ENCODE measurements at regions not wholly inside any gene's neighbourhood (a gene's known extent, or its start where the extent isn't known, plus 50 kb on each side); places are given as distances from the start of the nearest gene placed in this dataset.

DNA sequence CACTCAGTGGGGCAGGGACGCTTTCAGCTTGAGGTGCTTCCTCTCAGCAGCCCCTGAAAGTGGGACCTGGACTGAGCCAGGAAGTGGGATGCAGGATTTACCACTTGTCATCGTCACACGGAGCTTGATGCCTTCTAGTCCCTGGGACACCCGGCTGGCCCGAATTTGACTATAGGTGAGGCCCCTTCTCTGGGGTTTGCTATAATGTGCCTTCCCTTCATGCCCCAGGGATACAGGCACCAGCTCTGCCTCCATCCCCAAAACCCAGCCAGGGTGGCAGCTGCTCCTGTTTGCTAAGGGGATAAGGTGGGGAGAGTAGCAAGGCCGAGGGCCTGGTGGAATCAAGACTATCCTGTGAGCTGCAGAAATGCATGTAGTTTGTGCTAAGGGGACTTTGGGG is 235.0 kb downstream of the GLRX3 start:
- DNase-seq (ENCODE audit: low read depth): no peak

DNA sequence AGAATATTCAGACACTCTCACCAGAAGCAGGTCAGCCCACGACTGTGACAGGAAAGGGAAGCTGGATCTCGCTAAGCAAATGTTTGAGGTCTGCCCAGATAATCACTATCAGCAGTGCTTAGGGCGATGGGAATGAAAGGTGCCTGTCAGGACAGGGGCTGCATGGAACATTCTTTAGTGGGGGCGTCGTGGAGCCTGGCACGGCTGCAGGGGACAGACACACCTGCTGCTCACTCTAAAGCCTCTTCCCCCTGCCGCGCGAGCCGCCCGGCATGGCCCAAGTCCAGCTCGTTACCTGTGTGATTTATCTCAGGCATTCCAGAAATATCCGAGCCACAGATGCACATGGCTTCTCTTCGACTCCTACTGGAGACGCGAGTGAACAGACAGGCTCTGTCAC is 235.5 kb downstream of the GLRX3 start:
- no peak for DNase-seq (ENCODE audit: low read depth)

DNA sequence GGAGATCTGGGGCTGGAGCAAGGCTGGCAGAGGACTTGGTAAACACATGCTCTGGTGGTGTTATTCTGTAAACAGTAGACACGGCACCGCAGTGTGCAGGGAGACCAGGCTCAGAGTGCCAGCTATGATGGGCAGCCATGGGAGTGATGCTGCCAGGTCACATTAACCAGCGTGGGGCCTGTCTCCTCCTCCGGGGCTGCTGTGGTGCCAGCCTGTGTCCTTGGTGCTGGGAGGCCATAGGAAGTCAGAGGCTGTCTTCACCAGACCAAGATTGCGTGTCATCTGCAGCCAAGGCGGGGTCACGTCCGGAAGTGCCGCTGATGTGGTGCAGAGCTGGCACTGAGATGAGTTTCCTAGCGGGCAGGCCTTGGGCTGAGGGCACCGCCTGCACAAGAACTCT is 236.0 kb downstream of the GLRX3 start:
- DNase-seq (ENCODE audit: low read depth): no peak

DNA sequence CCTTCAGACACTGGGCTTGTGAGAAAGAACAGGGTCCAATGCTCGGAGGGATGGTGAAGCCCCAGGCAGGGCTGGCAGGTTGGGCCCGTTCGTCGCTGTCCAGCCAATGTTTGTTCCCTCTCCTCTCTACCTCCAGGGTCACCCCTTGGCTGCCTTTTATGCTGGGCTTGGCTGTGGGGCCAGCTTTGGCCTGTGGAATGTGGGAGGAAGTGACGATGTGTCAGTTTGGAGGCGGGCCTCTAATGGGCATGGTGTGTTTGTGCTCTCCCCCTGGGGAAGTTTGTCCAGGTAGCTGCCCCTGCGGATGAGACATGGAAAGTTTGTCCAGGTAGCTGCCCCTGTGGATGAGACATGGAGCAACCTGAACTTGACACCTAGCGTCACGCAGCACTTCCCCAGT is 236.7 kb downstream of the GLRX3 start:
- no peak for DNase-seq (ENCODE audit: low read depth)

DNA sequence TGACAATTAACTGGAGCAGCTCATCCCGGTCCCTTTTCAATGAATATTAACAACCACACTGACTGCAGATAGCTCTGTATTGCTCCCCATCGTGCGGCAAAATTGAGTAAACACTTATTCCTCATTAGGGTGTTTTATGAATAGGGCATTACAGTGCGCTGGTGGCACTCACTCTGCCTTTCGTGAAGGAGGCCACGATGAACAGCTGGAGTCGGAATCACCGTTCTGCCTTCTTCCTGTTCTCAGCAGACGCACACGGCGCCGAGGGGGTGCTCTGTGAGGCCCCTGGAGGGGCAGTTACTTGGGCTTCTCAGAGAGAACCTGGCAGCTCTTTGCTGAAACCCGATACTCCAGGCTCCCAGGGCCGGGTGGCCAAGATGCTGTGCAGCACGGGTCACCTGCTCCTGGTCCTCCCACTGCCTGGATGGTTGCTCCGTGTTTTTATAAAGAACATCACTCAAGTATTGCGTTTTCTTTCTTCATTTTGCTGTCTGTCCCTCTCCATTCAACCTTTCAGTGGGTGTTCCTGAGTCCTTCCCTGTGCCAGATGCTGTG is 241.9 kb downstream of the GLRX3 start:
- DNase-seq (ENCODE audit: low read depth): no peak

DNA sequence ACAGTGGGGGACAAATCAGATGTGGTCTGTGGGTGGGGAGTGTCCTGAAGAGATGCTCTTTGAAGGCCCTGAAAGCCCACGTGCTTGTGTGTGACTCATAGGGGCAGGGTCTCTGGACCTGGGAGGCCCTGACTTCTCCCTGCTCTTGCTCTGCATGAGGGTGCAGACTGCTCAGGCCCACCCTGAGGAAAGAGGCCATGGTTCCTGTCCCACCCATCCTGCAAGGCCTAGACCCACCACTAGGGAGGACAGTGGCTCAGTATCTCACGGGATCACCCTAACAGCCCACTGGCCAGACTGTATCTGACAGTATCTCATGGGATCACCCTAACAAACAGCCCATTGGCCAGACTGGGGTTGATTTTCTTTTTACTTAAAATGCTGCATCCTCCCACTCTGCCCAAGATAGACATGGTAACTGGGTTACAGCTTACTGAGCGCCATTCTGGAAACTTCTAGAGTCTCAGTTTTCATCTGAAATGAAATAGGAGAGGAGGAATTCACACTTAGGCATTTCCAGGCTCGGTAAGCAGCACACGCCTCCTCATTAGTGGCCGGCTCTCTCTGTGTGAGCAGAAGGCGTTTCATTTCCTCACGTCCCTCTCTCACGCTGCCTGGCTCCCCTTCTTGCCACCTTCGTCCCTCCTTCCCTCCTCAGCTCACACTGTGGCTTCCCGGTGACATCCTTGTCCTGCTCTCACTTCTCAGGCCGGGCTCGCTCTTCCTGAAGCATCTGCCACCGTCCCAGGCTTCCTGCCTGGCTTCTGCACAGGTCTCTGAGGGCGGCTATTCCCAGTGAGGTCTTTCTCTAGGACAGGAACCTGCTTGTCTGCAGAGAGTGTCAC is 242.6 kb downstream of the GLRX3 start:
- no peak for DNase-seq (ENCODE audit: low read depth)

DNA sequence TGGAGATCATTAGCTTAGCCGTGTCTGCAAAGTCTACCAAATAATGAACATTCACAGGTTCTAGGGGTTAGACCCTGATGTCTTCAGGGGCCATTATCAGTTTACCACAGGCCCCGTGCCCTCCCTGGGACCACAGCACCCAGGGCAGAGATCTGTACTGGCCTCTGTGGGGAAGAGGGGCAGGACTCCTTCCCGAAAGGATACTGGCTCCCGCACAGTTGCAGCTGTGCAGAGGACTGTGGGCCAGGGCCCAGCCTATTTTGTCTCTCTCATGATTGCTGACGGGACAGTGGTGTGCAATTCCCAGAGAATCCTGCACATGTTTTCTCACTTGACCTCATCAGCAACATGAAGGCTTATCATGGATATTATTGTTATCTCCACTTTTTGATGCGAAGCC is 243.9 kb downstream of the GLRX3 start:
- DNase-seq (ENCODE audit: low read depth): no peak

DNA sequence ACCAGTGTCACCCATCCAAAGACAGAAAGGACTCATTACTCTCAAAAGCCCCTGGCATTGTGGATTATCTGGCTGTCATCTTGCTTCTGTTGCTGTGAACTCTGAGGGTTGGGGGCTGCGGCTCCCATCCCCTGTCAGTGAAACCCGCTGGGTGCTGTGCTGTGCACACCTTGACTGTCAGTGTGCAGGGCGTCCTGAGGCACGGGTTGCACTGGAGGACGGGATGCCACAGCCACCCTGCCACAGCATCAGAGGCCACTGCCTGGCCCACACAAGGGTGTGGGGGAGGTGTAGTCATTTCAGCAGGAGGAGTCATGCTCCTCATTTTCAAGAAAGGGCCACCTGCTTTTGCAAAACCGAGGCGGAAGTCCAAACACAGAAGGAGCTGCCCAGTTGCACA is 245.8 kb downstream of the GLRX3 start:
- no peak for DNase-seq (ENCODE audit: low read depth)

DNA sequence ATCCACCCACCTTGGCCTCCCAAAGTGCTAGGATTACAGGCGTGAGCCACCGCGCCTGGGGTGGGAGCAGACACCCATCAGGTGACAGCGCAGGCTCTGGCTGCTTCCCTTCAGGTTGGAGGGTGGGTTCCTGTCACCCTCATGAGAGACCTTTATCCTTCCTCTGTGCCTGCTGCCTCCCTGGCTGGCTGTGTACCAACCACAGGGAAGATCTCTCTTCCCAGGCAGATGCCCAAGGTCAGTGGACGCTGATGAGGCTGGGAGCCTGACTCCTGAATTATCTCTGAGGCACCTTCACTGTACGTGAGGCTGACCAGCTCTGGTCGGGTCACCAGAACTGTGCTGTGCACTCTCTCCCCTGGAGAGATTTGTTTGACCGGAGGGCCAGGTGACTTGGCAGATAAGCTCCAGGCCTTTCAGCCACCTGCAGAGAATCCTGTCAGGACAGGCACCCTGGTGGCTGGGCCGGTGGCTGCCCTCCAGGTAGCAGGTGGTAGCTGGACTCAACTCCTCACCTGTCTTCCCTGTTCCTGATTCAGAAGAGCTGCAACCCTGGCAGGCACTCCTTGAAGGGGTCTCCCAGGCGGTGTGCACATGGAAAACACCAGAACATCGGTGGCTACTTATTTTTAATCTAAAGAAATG is 251.9 kb downstream of the GLRX3 start:
- no peak for DNase-seq (ENCODE audit: low read depth)

DNA sequence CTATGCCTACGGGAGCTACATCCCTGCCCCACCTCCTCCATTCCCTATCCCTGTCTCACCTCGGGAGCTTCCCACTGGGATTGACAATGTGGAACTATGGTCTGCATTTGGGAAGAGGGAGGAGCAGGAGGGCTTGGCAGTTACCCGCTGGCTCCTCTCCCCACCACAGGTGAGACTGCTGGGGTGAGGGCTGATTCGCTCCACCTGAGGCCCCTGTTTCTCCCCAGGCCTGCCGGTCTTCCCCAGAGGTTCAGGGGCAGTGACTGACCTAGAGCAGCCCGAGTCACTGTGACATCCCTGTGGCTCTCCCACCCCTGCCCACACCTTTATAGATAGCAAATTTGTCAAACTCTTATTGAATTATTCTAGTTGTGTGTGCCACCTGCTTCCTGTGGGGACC is 252.6 kb downstream of the GLRX3 start:
- DNase-seq (ENCODE audit: low read depth): no peak

DNA sequence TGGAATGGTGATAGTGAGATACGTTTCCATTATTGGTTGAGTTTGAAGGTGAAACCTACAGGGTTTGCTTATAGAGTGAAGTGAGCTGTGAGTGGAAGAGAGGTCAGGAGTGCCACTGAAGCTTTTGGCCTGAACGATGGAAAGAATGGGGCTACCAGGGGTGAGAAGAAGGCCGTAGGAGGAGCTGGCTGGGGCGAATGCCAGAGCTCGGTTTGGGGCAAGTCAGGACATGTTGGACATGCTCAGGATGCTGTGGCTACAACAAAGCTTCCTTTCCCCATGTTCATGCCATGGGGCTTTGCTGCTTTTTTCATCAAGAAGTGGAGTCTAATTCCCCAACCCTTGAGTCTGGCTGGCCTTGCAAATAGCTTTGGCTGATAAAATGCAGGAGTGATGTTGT is 253.7 kb downstream of the GLRX3 start:
- DNase-seq (ENCODE audit: low read depth): no peak

DNA sequence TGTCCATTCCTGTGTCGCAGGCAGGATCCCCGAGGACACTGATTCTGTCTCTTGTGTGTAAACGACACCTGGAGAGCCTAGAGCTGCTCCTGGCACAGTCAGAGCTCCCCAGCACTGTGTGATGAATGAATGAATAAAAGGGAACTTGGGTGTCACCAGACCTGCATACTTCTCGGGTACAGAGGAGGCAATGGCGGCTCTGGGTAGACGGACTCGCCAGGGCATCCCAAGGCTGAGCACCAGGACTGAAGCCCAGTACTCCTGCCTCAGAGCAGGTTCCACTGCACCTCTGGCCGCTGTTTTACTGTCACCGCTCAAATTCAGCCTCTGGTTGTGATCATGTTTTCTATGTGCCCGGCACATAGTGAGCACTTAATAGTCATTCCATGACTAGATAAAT is 255.8 kb downstream of the GLRX3 start:
- no peak for DNase-seq (ENCODE audit: low read depth)

DNA sequence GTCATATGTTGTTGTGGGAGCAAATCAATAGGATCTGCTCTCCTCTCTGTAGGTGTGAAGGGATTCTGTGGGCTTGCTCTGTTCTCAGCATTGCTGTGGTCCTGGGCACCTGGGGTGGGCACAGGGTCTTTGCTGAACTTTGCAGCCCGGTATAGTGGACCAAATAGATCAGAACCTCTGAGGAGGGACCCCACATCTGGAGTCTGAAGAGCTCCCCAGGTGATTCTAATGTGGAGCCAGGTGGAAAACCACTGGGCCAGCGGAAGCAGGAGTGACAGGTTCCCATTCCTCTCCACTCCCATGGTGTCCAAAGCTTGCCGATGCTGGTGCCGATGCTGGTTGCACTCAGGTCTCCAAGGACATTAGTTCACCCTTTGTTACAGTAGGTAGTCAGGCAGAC is 257.2 kb downstream of the GLRX3 start:
- no peak for DNase-seq (ENCODE audit: low read depth)

DNA sequence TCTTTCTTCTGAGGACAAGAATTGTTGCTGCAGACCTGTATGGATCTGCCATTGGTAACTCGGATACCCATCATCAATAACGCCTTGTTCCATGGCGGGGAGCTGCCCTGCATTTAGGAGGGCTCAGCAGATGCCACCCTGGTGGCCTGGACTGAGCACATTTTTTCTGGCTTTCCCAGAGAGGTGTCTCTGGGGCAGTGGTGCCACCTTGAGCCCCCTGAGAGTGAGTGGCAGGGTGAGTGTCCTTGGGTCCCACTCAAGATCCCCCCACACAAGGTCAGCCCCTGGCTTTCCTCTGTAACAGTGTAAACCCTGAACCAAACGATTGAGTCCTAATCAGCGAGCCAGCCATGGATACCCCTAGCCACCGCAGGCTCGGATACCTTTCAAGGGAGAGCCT is 258.6 kb downstream of the GLRX3 start:
- no peak for DNase-seq (ENCODE audit: low read depth)

DNA sequence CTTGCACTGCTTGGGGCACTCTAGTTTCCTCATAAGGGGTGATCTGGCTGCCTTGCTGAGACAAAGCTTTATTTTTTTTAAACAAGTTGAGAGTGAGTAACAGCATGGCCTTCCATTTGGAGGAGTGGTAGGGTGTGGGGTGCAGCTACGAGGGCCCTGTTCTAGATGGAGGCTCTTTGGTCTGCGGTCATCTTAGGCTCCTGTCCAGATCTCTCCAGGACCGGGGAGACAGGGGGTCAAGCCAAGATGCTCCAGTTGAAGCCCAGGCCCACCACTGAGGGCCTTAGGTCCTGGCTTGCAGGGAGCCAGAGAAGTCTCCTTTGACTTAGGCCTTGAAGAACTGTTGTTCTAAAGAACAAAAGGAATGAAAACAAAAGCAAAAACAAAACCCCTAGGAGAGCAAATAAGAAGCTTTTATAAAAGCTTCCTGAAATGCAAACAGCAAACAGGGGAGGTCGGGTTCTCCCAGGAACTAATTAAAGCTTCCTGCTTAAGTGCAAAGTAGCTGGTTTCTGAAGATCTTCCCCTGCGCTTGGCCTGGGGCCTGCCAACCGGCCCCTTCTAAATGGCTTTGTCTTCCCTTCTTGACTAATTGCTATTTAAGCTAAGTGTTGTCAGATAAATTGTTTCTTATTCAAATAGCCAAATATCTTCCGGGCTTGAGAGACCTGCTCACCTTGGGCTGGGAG is 259.2 kb downstream of the GLRX3 start:
- no peak for DNase-seq (ENCODE audit: low read depth)

DNA sequence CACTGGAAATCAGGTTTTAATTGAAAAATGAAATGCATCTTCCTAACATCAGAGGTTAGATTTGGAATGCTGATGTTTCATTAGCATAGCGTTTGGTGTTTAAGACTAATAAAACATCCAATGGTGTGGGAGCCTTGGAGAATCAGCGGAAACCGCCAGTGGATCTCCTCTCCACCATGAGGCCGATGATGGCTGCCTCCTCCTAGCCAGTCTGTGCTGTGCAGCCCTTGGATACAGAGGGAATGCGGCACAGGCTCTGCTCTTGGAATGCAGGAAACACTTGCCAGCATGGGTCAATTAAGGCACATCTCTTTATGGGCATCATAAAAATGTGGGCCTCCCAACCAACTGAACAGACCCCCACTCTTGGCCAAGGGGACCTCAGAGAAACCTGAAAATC is 259.9 kb downstream of the GLRX3 start:
- no peak for DNase-seq (ENCODE audit: low read depth)

DNA sequence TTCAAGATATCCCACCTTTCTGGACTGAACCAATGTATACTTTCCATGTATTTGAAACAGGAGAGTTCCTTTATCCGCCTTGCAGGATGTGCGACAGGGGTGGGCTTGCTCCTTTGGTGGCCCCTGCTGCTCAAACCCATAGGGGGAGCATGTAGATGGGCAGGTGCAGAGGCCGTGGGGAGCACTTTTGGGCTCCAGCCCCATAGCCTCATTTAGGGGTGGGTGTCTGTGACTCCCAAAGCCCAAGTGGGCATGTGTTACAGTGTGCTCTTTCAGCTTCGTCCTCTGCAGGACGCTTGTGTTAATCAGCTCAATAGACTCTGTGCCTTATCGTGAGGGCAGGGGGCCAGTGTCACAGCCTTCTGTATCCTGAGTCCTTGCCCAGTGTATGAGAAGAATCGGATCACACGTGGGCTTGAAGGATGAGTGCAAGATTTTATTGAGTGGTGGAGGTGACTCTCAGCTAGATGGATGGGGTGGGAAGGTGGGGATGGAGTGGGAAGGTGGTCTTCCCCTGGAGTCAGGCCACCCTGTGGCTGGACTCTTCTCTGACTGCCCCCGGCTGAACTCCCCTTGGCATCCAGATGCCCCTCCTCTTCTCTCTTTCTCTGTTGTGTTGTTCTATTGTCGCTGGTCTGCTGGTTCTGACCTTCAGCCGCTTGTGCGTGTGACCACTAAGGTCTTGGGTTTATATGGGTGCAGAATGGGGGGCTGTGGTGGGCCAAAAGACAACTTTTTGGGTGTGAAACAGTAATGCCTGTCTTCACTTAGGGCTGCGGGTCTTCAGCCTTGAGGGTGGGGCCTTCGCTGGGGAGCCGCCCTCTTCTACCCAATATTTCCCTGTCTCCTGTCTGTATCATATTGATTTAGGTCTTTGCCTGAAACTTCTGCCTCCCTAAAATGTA is 262.2 kb downstream of the GLRX3 start:
- DNase-seq (ENCODE audit: low read depth): no peak

DNA sequence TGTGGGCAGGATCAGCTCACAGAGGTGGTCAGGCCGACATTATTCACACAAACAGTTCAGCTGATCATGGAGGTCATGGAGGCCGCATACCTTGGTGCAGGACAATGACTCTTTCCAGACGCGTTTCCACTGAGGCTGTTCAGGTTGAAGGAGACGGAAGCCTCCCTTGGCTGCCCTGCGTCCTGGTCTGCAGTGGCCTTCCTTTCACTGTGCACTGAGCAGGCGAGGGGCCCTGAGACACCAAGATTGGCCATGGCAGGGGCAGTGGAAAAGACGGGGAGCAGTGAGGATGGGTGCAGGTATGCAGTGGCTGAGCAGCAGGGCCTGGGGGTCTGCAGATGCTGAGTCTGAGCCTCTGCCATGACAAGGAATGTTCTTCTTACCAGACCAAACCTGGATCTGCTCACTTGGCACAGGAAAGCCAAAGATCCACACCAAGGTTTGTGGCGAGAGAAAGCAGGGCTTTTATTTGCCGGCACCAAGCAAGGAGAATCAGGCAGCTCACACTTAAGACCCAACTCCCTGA is 263.3 kb downstream of the GLRX3 start:
- no peak for DNase-seq (ENCODE audit: low read depth)

DNA sequence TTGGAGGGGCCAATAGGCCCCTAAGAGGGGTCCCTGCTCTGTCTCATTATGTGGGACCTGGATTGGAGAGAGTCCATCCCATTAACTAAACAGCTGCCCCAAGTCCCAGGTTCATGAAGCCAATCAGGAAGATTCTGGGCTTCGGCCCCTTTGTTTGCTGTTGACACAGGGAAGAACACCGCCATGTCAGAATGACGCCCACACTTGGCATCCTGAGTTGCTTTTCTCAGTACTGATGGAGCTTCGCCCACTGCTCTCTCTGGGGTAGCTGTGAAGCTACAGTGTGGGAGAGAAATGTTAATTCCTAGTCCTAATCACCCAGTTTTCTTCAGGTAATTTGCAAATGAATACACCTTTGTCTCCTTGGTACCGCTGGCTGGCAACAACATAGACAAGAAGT is 264.7 kb downstream of the GLRX3 start:
- no peak for DNase-seq (ENCODE audit: low read depth)

DNA sequence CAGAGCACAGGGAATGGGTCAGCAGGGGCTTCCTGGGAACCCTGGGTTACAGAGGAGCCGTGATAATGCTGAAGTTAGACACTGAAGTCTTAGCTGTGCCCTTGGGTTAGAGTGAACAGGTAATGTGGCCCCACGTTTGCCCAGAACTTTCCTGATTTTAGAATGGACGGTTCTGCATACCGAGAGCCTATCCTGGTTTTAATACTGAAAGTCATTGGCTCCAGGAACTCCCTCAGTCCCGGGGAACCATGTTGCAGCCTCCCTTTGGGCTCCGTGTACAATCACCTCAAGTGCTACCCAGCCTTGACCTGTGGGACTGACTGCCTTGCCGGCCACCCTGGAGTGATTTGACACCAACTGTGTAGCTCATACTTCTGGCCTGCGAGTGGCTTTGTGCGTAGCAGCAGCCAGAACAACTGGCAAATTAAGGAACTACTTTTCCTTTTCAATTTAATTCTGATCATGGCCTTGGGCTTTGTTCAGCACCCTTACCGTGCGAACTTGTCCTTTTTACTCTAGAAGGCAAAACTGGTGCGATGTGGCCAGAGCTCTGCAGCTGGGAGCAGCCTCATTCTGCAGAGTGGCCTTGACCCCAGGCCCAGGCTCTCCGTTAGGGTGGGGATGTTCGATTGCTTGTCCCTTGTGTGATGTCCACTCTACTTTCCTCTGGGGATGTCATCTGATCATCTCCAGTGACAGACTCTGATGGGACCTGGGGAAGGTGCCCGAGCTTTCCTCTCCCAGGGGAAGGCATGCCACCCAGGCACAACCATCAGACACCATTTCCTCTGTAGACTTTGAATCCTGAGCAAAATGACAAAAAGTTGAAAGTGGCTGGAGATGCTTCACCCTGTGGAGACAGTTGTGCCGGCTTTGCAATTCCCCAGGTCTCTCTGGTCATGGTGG is 265.9 kb downstream of the GLRX3 start:
- no peak for DNase-seq (ENCODE audit: low read depth)

Data from fibroblast of gingiva (primary cell).